ENCODE measurements at regions not wholly inside any gene's neighbourhood (a gene's known extent, or its start where the extent isn't known, plus 50 kb on each side); places are given as distances from the start of the nearest gene placed in this dataset.

DNA sequence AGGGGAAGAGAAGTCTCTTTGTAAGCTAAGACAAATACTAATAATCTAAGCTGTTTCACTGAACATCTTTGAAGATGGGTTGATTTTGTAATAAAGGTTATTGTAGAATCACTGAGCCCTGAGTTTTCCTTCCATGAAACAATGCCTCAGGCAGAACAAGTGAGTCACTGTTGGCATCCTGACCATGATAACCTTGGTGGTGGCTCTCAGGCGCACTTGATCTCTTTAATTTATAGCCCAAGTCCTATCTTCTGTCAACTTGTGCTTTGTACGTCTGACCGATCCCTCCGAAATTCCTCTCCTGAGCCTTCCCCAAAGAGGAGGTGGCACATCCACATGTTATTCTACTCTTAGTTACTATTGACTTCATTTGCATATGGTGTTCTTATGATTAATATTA, 812.9 kb downstream of the REEP3 start:
- no peak for TF ChIP-seq EZH2 (IDR thresholded peaks at IDR 0.05; ENCODE audit: low read depth, unreplicated experiment)
- no peak for TF ChIP-seq CREB1 (CRISPR knock-in tag; IDR thresholded peaks at IDR 0.05; ENCODE audit: low read depth)
- TF ChIP-seq POLR2AphosphoS5 (IDR thresholded peaks at IDR 0.05; ENCODE audit: low read depth), result no peak
- TF ChIP-seq, protein P1, sequence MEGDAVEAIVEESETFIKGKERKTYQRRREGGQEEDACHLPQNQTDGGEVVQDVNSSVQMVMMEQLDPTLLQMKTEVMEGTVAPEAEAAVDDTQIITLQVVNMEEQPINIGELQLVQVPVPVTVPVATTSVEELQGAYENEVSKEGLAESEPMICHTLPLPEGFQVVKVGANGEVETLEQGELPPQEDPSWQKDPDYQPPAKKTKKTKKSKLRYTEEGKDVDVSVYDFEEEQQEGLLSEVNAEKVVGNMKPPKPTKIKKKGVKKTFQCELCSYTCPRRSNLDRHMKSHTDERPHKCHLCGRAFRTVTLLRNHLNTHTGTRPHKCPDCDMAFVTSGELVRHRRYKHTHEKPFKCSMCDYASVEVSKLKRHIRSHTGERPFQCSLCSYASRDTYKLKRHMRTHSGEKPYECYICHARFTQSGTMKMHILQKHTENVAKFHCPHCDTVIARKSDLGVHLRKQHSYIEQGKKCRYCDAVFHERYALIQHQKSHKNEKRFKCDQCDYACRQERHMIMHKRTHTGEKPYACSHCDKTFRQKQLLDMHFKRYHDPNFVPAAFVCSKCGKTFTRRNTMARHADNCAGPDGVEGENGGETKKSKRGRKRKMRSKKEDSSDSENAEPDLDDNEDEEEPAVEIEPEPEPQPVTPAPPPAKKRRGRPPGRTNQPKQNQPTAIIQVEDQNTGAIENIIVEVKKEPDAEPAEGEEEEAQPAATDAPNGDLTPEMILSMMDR (conservative IDR thresholded peaks at IDR 0.05; ENCODE audit: low read depth in 2 of 2), result no peak
- no peak for TF ChIP-seq JUNB (IDR thresholded peaks at IDR 0.05; ENCODE audit: unreplicated experiment)
- no peak for TF ChIP-seq EZH2phosphoT487 (IDR thresholded peaks at IDR 0.05; ENCODE audit: unreplicated experiment)
- no peak for TF ChIP-seq STAT1 (IDR thresholded peaks at IDR 0.05; ENCODE audit: unreplicated experiment)
- TF ChIP-seq, protein P2, sequence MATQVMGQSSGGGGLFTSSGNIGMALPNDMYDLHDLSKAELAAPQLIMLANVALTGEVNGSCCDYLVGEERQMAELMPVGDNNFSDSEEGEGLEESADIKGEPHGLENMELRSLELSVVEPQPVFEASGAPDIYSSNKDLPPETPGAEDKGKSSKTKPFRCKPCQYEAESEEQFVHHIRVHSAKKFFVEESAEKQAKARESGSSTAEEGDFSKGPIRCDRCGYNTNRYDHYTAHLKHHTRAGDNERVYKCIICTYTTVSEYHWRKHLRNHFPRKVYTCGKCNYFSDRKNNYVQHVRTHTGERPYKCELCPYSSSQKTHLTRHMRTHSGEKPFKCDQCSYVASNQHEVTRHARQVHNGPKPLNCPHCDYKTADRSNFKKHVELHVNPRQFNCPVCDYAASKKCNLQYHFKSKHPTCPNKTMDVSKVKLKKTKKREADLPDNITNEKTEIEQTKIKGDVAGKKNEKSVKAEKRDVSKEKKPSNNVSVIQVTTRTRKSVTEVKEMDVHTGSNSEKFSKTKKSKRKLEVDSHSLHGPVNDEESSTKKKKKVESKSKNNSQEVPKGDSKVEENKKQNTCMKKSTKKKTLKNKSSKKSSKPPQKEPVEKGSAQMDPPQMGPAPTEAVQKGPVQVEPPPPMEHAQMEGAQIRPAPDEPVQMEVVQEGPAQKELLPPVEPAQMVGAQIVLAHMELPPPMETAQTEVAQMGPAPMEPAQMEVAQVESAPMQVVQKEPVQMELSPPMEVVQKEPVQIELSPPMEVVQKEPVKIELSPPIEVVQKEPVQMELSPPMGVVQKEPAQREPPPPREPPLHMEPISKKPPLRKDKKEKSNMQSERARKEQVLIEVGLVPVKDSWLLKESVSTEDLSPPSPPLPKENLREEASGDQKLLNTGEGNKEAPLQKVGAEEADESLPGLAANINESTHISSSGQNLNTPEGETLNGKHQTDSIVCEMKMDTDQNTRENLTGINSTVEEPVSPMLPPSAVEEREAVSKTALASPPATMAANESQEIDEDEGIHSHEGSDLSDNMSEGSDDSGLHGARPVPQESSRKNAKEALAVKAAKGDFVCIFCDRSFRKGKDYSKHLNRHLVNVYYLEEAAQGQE (IDR thresholded peaks at IDR 0.05; ENCODE audit: unreplicated experiment), result no peak
- TF ChIP-seq ZNF331 (CRISPR knock-in tag; IDR thresholded peaks at IDR 0.05; ENCODE audit: low read depth), result no peak
- TF ChIP-seq, protein P3, sequence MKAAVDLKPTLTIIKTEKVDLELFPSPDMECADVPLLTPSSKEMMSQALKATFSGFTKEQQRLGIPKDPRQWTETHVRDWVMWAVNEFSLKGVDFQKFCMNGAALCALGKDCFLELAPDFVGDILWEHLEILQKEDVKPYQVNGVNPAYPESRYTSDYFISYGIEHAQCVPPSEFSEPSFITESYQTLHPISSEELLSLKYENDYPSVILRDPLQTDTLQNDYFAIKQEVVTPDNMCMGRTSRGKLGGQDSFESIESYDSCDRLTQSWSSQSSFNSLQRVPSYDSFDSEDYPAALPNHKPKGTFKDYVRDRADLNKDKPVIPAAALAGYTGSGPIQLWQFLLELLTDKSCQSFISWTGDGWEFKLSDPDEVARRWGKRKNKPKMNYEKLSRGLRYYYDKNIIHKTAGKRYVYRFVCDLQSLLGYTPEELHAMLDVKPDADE (IDR thresholded peaks at IDR 0.05), result no peak
- TF ChIP-seq ZNF114 (CRISPR knock-in tag; IDR thresholded peaks at IDR 0.05), result no peak
